Thyroid gland (tissue), 4 donors: ENCODE measurements at regions not wholly inside any gene's neighbourhood (a gene's known extent, or its start where the extent isn't known, plus 50 kb on each side); places are given as distances from the start of the nearest gene placed in this dataset.

Experiments used
- DNase-seq, 2 donors: peaks; one replicate each; pipeline ENCODE4 v3.0.0-alpha.2; 2019
- H3K27ac ChIP-seq, 3 donors: fragments of 200-600 bp; sonication (generic); 1 replicate in 2 of 3; 2 replicates in 1 of 3; pipeline ENCODE4 v1.5.1; 2016 to 2019; ENCODE audit warnings: mild to moderate bottlenecking in 1 of 3, moderate library complexity in 1 of 3
- H3K27me3 ChIP-seq: fragments of 200-600 bp; sonication (generic); one replicate; pipeline ENCODE4 v1.5.1; 2019
- H3K36me3 ChIP-seq, 2 donors: fragments of 200-600 bp; sonication (generic); one replicate each; pipeline ENCODE4 v1.5.1; 2016 to 2019
- H3K4me1 ChIP-seq, 2 donors: fragments of 200-600 bp; sonication (generic); one replicate each; pipeline ENCODE4 v1.5.1; 2017 to 2019
- H3K4me3 ChIP-seq, 3 donors: fragments of 200-600 bp; sonication (generic); replicated peaks in 1 of 3; 1 replicate in 2 of 3; 2 replicates in 1 of 3; pipeline ENCODE4 v1.5.1; 2016; ENCODE audit warnings: mild to moderate bottlenecking in 1 of 3
- H3K9me3 ChIP-seq: fragments of 200-600 bp; sonication (generic); one replicate; pipeline ENCODE4 v1.5.1; 2017
- CTCF ChIP-seq, 6 experiments: fragments of 200-600 bp in 3 of 6; fragments of 450-650 bp in 3 of 6; sonication (generic) in 3 of 6; IDR thresholded peaks; one replicate each; pipeline ENCODE4 v1.5.1; 2016 to 2019; ENCODE audit warnings: antibody characterized with exemption in 6 of 6, mild to moderate bottlenecking in 2 of 6, inconsistent platforms in 1 of 6, moderate library complexity in 1 of 6
- POLR2A ChIP-seq, 2 donors: fragments of 450-650 bp; IDR thresholded peaks; one replicate each; pipeline ENCODE4 v1.6.1; 2017; ENCODE audit warnings: antibody characterized with exemption in 2 of 2, mild to moderate bottlenecking in 2 of 2, moderate library complexity in 1 of 2
- WGBS, 2 donors: methylation state at CpG; one replicate each; pipeline ENCODE4 v1.1.5; 2017; 5-methylcytosine and 5-hydroxymethylcytosine counted together
- intact Hi-C: fragments of 100-400 bp; cut with DNase I; formaldehyde crosslinking; loops from one replicate; pipeline ENCODE4 v1.15.1; 2023

- no peak for DNase-seq
- 57 to 81% methylated on average over 3 of the region's 3 CpGs for WGBS, 2 donors
- H3K9me3 ChIP-seq, result no peaks in the 10 kb centered on the region
- H3K27ac ChIP-seq, result no peak overlapping the region
- H3K27me3 ChIP-seq, result no peaks in the 10 kb centered on the region
- no peaks in the 10 kb centered on the region for H3K36me3 ChIP-seq
- no peak overlapping the region for H3K4me3 ChIP-seq
- intact Hi-C loops, result no loop called here
- H3K4me1 ChIP-seq, result no peaks in the 10 kb centered on the region
- TF ChIP-seq CTCF (IDR thresholded peaks at IDR 0.05) (no peak), POLR2A (IDR thresholded peaks at IDR 0.05) (no peak)
These were observed 103.0 kb downstream of the SUCNR1 start for GRCh38 chr3:151976211-151977050.

GRCh38 chr3:151979906-151980305, 106.5 kb downstream of the SUCNR1 start:
- H3K27ac ChIP-seq, result no peak overlapping the region

GRCh38 chr3:151983538-151983937, 110.1 kb downstream of the SUCNR1 start:
- DNase-seq, result no peak
- H3K9me3 ChIP-seq, result no peaks in the 10 kb centered on the region
- no peak overlapping the region for H3K4me3 ChIP-seq
- no peaks in the 10 kb centered on the region for H3K36me3 ChIP-seq
- TF ChIP-seq CTCF (IDR thresholded peaks at IDR 0.05) (no peak), POLR2A (IDR thresholded peaks at IDR 0.05) (no peak)
- no peaks in the 10 kb centered on the region for H3K4me1 ChIP-seq
- no peak overlapping the region for H3K27ac ChIP-seq
- intact Hi-C loops, result no loop called here
- WGBS, 2 donors, result 90 to 92% methylated on average over 7 of the region's 7 CpGs
- H3K27me3 ChIP-seq, result no peaks in the 10 kb centered on the region

More at GRCh38 chr3:151979906-151980305, 106.5 kb downstream of the SUCNR1 start:
- Histone ChIP-seq H3K27me3 (no peaks in the 10 kb centered on the region), H3K4me3 (no peak overlapping the region), H3K9me3 (no peaks in the 10 kb centered on the region), H3K36me3 (no peaks in the 10 kb centered on the region), H3K4me1 (no peaks in the 10 kb centered on the region)
- intact Hi-C loops, result no loop called here
- DNase-seq, result no peak
- no peak for TF ChIP-seq CTCF (IDR thresholded peaks at IDR 0.05)
- no peak for TF ChIP-seq POLR2A (IDR thresholded peaks at IDR 0.05)
- WGBS, 2 donors, result 3 to 8% methylated on average over 1 of the region's 1 CpG

- Histone ChIP-seq H3K36me3 (no peaks in the 10 kb centered on the region), H3K27ac (no peak overlapping the region), H3K9me3 (no peaks in the 10 kb centered on the region), H3K4me3 (no peak overlapping the region), H3K4me1 (no peaks in the 10 kb centered on the region), H3K27me3 (no peaks in the 10 kb centered on the region)
- WGBS, 2 donors, result 84 to 91% methylated on average over 2 of the region's 2 CpGs
- intact Hi-C loops, result no loop called here
- TF ChIP-seq CTCF (IDR thresholded peaks at IDR 0.05) (no peak), POLR2A (IDR thresholded peaks at IDR 0.05) (no peak)
- no peak for DNase-seq
These were observed 112.5 kb downstream of the SUCNR1 start for GRCh38 chr3:151985787-151986430.

- Histone ChIP-seq H3K27me3 (no peaks in the 10 kb centered on the region), H3K4me1 (no peaks in the 10 kb centered on the region), H3K9me3 (no peaks in the 10 kb centered on the region), H3K36me3 (no peaks in the 10 kb centered on the region), H3K27ac (no peak overlapping the region), H3K4me3 (no peak overlapping the region)
- DNase-seq, result no peak
- 94 to 95% methylated on average over 1 of the region's 1 CpG for WGBS, 2 donors
- intact Hi-C loops, result no loop called here
- TF ChIP-seq POLR2A (IDR thresholded peaks at IDR 0.05) (no peak), CTCF (IDR thresholded peaks at IDR 0.05) (no peak)
These were observed 114.5 kb downstream of the SUCNR1 start for GRCh38 chr3:151987893-151988292.
